HepG2 (cell line): ENCODE measurements at regions not wholly inside any gene's neighbourhood (a gene's known extent, or its start where the extent isn't known, plus 50 kb on each side); places are given as distances from the start of the nearest gene placed in this dataset.

Source experiments
- ATAC-seq: fragments of 200-7000 bp; cut with Tn5 transposase; 3 replicates; pipeline ENCODE4 v1.9.1; 2020; ENCODE audit warnings: mild to moderate bottlenecking, moderate library complexity
- BruUV-seq: library from RNA; stranded (reverse); fragments of 400-500 nt; replicated peaks from 2 replicates; lab custom pipeline; 2021; lab: Mats Ljungman, UMichigan
- CTCF ChIA-PET: fragments of 300-600 bp; formaldehyde crosslinking; extraction: SDS; loops from one replicate; lab custom pipeline; 2021; ENCODE audit warnings: low total read pairs, inconsistent platforms, low intra/inter-chr PET ratio; lab: Yijun Ruan, JAX
- POLR2A ChIA-PET: fragments of 350-600 bp; sonication (Branson Sonifier 250); formaldehyde crosslinking; loops from one replicate; lab custom pipeline; 2020; ENCODE audit warnings: antibody characterized with exemption, inconsistent platforms; lab: Yijun Ruan, JAX
- DNase-seq: peaks from one replicate; pipeline ENCODE4 v3.0.0-alpha.2; 2015; ENCODE audit warnings: low spot score
- FAIRE-seq: peaks from 3 replicates; lab custom pipeline; 2011; peaks lifted over from hg19 to GRCh38; lab: Jason Lieb, UNC
- H2AFZ ChIP-seq: one replicate; pipeline ENCODE4 v1.6.1; 2011; ENCODE audit warnings: low read length, inconsistent platforms
- H3K27ac ChIP-seq: fragments of 300-600 bp; 3 replicates; pipeline ENCODE4 v1.8.0; 2011; ENCODE audit warnings: mixed run types, mild to moderate bottlenecking, mixed read lengths, low read length, inconsistent platforms; ENCODE audit not compliant: insufficient read depth; ENCODE audit errors: extremely low read length
- H3K27me3 ChIP-seq, 2 experiments: fragments of 200-600 bp in 1 of 2; 2 replicates in 1 of 2; 3 replicates in 1 of 2; pipeline versions ENCODE4 v1.6.0 to v1.8.0; 2011; ENCODE audit warnings: low read length in 2 of 2, mild to moderate bottlenecking in 2 of 2, moderate library complexity in 2 of 2, inconsistent platforms in 1 of 2; ENCODE audit not compliant: insufficient read depth in 2 of 2, control insufficient read depth in 1 of 2
- H3K36me3 ChIP-seq, 2 experiments: fragments of 200-600 bp in 1 of 2; replicated peaks in 1 of 2; 2 replicates in 1 of 2; 3 replicates in 1 of 2; pipeline versions ENCODE4 v1.5.1 to v1.8.0; 2011; ENCODE audit warnings: low read length in 2 of 2, inconsistent platforms in 1 of 2; ENCODE audit not compliant: insufficient read depth in 2 of 2, control insufficient read depth in 1 of 2
- H3K4me1 ChIP-seq: 2 replicates; pipeline ENCODE4 v1.5.1; 2012; ENCODE audit warnings: low read length, inconsistent platforms; ENCODE audit not compliant: insufficient read depth
- H3K4me2 ChIP-seq: 2 replicates; pipeline ENCODE4 v1.6.0; 2011; ENCODE audit warnings: low read depth, low read length, inconsistent platforms
- H3K4me3 ChIP-seq, 3 experiments: fragments of 200-600 bp in 1 of 3; sonication (generic), shearing (Covaris generic) in 1 of 3; replicated peaks in 1 of 3; 2 replicates each; pipeline ENCODE4 v1.5.1; 2011 to 2016; ENCODE audit warnings: low read length in 3 of 3, inconsistent platforms in 2 of 3, low read depth in 2 of 3, mild to moderate bottlenecking in 2 of 3, control low read depth in 1 of 3, mixed read lengths in 1 of 3; ENCODE audit not compliant: insufficient read depth in 1 of 3
- H3K79me2 ChIP-seq: one replicate; pipeline ENCODE4 v1.6.1; 2011; ENCODE audit warnings: low read length, inconsistent platforms; ENCODE audit not compliant: insufficient read depth
- H3K9ac ChIP-seq: 2 replicates; pipeline ENCODE4 v1.6.0; 2011; ENCODE audit warnings: mild to moderate bottlenecking, low read depth, low read length, inconsistent platforms; ENCODE audit not compliant: insufficient read depth
- H3K9me3 ChIP-seq: 2 replicates; pipeline ENCODE4 v1.5.1; 2012; ENCODE audit warnings: mild to moderate bottlenecking, low read length
- H4K20me1 ChIP-seq: 2 replicates; pipeline ENCODE4 v1.6.0; 2011; ENCODE audit warnings: inconsistent platforms, mild to moderate bottlenecking, low read length, moderate library complexity; ENCODE audit not compliant: insufficient read depth
- CCDC6 ChIP-seq: sonication (generic); formaldehyde crosslinking; IDR thresholded peaks from 2 replicates; pipeline ENCODE4 v1.8.1; 2022; ENCODE audit warnings: mild to moderate bottlenecking, missing genetic modification reagents, moderate library complexity
- FOXO1 ChIP-seq: sonication (generic); formaldehyde crosslinking; IDR thresholded peaks from 2 replicates; pipeline ENCODE4 v1.4.0; 2020; ENCODE audit warnings: missing genetic modification reagents
- HMGA1 ChIP-seq: sonication (generic); formaldehyde crosslinking; conservative IDR thresholded peaks from 2 replicates; pipeline ENCODE4 v1.4.0; 2020; ENCODE audit warnings: missing genetic modification reagents
- KDM5A ChIP-seq: fragments of 200-600 bp; sonication (generic); IDR thresholded peaks from 2 replicates; pipeline ENCODE4 v1.7.0; 2018; ENCODE audit warnings: antibody characterized with exemption, mild to moderate bottlenecking, low read length, borderline replicate concordance
- MYC ChIP-seq: sonication (generic); formaldehyde crosslinking; IDR thresholded peaks from 2 replicates; pipeline ENCODE4 v1.9.0; 2021; ENCODE audit warnings: missing genetic modification reagents, borderline replicate concordance
- NCOR1 ChIP-seq: fragments of 200-600 bp; sonication (generic); IDR thresholded peaks from 2 replicates; pipeline ENCODE4 v1.7.0; 2017; ENCODE audit warnings: antibody characterized with exemption, low read length, borderline replicate concordance
- RAD21 ChIP-seq: fragments of 450-650 bp; formaldehyde crosslinking; IDR thresholded peaks from 2 replicates; pipeline ENCODE4 v1.5.0; 2020; ENCODE audit warnings: mild to moderate bottlenecking
- SMYD3 ChIP-seq: sonication (generic); formaldehyde crosslinking; IDR thresholded peaks from 2 replicates; pipeline ENCODE4 v1.8.1; 2023; ENCODE audit warnings: mild to moderate bottlenecking, missing genetic modification reagents
- SP140L ChIP-seq: sonication (generic); formaldehyde crosslinking; IDR thresholded peaks from 2 replicates; pipeline ENCODE4 v1.4.0; 2020; ENCODE audit warnings: missing genetic modification reagents, borderline replicate concordance
- ZBTB1 ChIP-seq: sonication (generic); formaldehyde crosslinking; IDR thresholded peaks from 2 replicates; pipeline ENCODE4 v1.4.0; 2020; ENCODE audit warnings: missing genetic modification reagents, borderline replicate concordance
- ZMYM2 ChIP-seq: sonication (generic); formaldehyde crosslinking; IDR thresholded peaks from 2 replicates; pipeline ENCODE4 v1.8.0; 2022; ENCODE audit warnings: mild to moderate bottlenecking, missing genetic modification reagents
- ZNF180 ChIP-seq: sonication (generic); formaldehyde crosslinking; IDR thresholded peaks from 2 replicates; pipeline ENCODE4 v1.4.0; 2020; ENCODE audit warnings: low read depth, missing genetic modification reagents, borderline replicate concordance
- ZNF235 ChIP-seq: sonication (generic); formaldehyde crosslinking; IDR thresholded peaks from 2 replicates; pipeline ENCODE4 v1.8.1; 2023; ENCODE audit warnings: mild to moderate bottlenecking, missing genetic modification reagents, borderline replicate concordance
- WGBS: methylation state at CpG from one replicate; pipeline ENCODE4 v1.1.6; 2017; ENCODE audit warnings: low lambda C conversion rate; 5-methylcytosine and 5-hydroxymethylcytosine counted together
- in situ Hi-C: cut with HindIII; loops from 2 replicates; pipeline ENCODE4 v1.10.0; 2017; ENCODE audit warnings: low pct_unique_long_range_greater_than_20kb; ENCODE audit not compliant: extremely low pct_ligation_motif_present
- intact Hi-C: fragments of 100-400 bp; cut with micrococcal nuclease; formaldehyde crosslinking; loops from one replicate; pipeline ENCODE4 v1.10.0; 2022; ENCODE audit not compliant: unreplicated experiment
- TF ChIP-seq, protein P1 (sequence below): sonication (generic); formaldehyde crosslinking; IDR thresholded peaks from 2 replicates; pipeline ENCODE4 v1.5.1; 2020; ENCODE audit warnings: missing genetic modification reagents, mild to moderate bottlenecking, borderline replicate concordance
- TF ChIP-seq, protein P2 (sequence below): sonication (generic); formaldehyde crosslinking; IDR thresholded peaks from 2 replicates; pipeline ENCODE4 v1.8.0; 2022; ENCODE audit warnings: missing genetic modification reagents, mild to moderate bottlenecking, inconsistent platforms, borderline replicate concordance
- TF ChIP-seq, protein P3 (sequence below): sonication (generic); formaldehyde crosslinking; IDR thresholded peaks from 2 replicates; pipeline ENCODE4 v1.4.0; 2020; ENCODE audit warnings: missing genetic modification reagents

DNA sequence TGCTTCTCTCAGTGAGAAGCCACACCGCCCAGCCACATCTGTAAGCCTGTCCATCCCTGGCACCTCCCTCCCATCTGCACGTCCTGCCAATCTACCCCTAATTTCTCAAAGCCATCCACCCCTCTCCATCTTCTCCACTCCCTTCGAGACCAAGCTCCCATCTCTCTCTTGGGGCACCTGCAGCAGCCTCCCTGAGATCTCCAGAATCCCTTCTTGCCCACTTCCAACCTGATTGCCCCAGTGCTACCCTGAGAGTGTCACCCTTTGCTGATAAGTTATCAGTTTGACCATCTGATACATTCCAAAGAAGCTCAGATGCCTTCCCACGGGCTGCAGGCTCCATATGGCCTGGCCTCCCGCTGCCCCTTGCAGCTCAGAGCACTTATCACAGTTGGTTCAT, 496.1 kb downstream of the SHQ1 start:
- in situ Hi-C loops (no loop called here), intact Hi-C loops (no loop called here)
- FAIRE-seq: no peak
- H2AFZ ChIP-seq: no peak overlapping the region
- H3K27me3 ChIP-seq: peaks cover 0 to 8% of the 10 kb centered on the region in 2 experiments; a peak in 1 of 5 replicates
- TF ChIP-seq, protein P1, sequence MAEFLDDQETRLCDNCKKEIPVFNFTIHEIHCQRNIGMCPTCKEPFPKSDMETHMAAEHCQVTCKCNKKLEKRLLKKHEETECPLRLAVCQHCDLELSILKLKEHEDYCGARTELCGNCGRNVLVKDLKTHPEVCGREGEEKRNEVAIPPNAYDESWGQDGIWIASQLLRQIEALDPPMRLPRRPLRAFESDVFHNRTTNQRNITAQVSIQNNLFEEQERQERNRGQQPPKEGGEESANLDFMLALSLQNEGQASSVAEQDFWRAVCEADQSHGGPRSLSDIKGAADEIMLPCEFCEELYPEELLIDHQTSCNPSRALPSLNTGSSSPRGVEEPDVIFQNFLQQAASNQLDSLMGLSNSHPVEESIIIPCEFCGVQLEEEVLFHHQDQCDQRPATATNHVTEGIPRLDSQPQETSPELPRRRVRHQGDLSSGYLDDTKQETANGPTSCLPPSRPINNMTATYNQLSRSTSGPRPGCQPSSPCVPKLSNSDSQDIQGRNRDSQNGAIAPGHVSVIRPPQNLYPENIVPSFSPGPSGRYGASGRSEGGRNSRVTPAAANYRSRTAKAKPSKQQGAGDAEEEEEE (CRISPR knock-in tag): no peak
- TF ChIP-seq HMGA1 (CRISPR knock-in tag) (no peak), MYC (no peak), FOXO1 (no peak), ZNF235 (no peak)
- TF ChIP-seq, protein P2, sequence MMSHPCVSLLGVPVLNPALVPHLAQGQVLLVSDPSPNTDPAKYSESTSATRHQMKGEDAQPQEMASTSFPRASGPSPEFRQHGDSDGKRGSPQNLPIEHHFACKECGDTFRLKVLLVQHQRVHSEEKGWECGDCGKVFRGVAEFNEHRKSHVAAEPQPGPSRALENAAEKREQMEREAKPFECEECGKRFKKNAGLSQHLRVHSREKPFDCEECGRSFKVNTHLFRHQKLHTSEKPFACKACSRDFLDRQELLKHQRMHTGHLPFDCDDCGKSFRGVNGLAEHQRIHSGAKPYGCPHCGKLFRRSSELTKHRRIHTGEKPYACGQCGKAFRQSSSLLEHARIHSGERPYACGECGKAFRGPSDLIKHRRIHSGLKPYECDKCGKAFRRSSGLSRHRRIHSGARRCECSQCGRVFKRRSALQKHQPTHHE: no peak
- H3K4me3 ChIP-seq: no peak overlapping the region
- H4K20me1 ChIP-seq: no peaks in the 10 kb centered on the region
- ATAC-seq: no peak
- DNase-seq: no peak
- H3K4me2 ChIP-seq: no peak overlapping the region
- H3K27ac ChIP-seq: no peak overlapping the region
- H3K4me1 ChIP-seq: no peaks in the 10 kb centered on the region
- no TSS peak for BruUV-seq
- WGBS: 31% methylated on average over 5 of the region's 5 CpGs
- POLR2A ChIA-PET: no interaction called here
- no peaks in the 10 kb centered on the region for H3K9me3 ChIP-seq
- no peak overlapping the region for H3K9ac ChIP-seq
- no peaks in the 10 kb centered on the region for H3K79me2 ChIP-seq
- no peaks in the 10 kb centered on the region for H3K36me3 ChIP-seq
- CTCF ChIA-PET: no interaction called here

DNA sequence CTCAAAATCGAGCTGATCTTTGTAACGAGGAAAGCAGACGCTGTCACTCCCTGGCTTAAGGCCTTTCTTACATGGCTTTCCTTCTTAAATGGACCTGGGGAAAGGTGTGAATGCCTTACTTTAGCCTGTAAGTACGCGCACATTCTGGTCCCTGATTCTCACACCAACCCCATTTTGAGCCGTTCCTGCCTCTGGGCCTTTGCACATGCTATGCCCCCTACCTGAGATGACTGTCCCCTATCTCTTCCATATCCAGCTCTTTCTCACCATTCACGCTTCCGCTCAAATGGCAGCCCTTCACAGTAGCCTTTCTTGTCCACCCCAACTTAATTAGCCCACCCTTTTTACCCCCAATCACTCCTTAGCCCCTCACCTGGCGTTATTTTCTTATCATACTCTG, 496.7 kb downstream of the SHQ1 start:
- Histone ChIP-seq H3K27ac (no peak overlapping the region), H3K27me3 (peaks cover 0 to 8% of the 10 kb centered on the region in 2 experiments; a peak in 1 of 5 replicates), H2AFZ (no peak overlapping the region), H3K36me3 (no peaks in the 10 kb centered on the region), H4K20me1 (no peaks in the 10 kb centered on the region), H3K4me2 (no peak overlapping the region), H3K79me2 (no peaks in the 10 kb centered on the region), H3K4me3 (no peak overlapping the region), H3K9ac (no peak overlapping the region), H3K4me1 (no peaks in the 10 kb centered on the region), H3K9me3 (no peaks in the 10 kb centered on the region)
- in situ Hi-C loops (no loop called here), intact Hi-C loops (no loop called here)
- FAIRE-seq: no peak
- no peak for ATAC-seq
- WGBS: 59% methylated on average over 9 of the region's 9 CpGs
- DNase-seq: no peak
- CTCF ChIA-PET: no interaction called here
- POLR2A ChIA-PET: no interaction called here
- no TSS peak for BruUV-seq
- TF ChIP-seq SMYD3 (CRISPR knock-in tag) (no peak), SP140L (CRISPR knock-in tag) (no peak), NCOR1 (no peak), ZBTB1 (no peak), CCDC6 (CRISPR knock-in tag) (no peak), RAD21 (CRISPR knock-in tag) (no peak), ZMYM2 (CRISPR knock-in tag) (no peak), ZNF180 (CRISPR knock-in tag) (no peak), KDM5A (no peak)
- TF ChIP-seq, protein P3, sequence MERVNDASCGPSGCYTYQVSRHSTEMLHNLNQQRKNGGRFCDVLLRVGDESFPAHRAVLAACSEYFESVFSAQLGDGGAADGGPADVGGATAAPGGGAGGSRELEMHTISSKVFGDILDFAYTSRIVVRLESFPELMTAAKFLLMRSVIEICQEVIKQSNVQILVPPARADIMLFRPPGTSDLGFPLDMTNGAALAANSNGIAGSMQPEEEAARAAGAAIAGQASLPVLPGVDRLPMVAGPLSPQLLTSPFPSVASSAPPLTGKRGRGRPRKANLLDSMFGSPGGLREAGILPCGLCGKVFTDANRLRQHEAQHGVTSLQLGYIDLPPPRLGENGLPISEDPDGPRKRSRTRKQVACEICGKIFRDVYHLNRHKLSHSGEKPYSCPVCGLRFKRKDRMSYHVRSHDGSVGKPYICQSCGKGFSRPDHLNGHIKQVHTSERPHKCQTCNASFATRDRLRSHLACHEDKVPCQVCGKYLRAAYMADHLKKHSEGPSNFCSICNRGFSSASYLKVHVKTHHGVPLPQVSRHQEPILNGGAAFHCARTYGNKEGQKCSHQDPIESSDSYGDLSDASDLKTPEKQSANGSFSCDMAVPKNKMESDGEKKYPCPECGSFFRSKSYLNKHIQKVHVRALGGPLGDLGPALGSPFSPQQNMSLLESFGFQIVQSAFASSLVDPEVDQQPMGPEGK (CRISPR knock-in tag): no peak
